Activated CD4-positive, alpha-beta T cell treated with anti-CD3 and anti-CD28 coated beads for 48 hours (primary cell): ENCODE measurements at regions not wholly inside any gene's neighbourhood (a gene's known extent, or its start where the extent isn't known, plus 50 kb on each side); places are given as distances from the start of the nearest gene placed in this dataset.

Experiments
- DNase-seq: peaks from one replicate; pipeline ENCODE4 v3.0.0-alpha.2; 2020

DNA sequence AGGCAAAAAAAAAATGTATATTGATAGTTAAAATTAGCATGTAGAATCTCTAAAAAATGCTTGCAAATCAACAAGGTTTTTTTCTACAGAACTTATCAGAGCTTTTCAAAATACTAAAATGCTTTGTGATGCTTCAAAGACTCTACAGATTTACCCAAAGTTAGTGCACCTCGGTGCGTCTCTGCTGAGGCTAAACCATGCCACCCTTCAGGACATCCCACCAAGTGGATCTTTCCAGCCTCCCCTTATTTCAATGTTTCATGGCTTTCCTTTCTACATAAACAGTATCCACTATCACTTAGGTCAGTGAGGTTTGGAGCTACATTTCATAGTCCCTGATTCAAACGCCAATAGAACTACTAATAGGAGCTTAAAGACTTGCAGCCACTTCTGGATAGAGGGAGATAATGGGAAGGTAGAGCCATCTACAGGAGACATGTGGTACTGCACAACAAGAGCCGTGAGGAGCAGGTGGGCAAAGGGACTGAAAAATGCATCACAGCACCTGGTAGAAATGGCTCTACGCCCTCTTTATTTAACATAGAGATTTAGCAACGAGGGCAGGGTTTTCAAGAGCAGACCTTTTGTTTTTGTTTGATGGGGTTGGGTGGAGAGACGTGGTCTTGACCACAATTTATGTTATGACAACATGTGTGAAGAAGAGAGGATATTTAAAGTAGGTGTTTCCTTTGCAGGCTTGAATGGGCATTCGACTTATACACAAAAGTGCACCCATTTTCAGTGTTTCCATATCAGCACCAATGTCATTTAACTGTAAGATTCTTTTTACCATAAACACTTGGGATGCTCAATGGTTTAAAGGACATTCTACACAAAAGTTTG, 56.1 kb upstream of the SLC35G4 start:
- peak; percentile 36 for DNase-seq

DNA sequence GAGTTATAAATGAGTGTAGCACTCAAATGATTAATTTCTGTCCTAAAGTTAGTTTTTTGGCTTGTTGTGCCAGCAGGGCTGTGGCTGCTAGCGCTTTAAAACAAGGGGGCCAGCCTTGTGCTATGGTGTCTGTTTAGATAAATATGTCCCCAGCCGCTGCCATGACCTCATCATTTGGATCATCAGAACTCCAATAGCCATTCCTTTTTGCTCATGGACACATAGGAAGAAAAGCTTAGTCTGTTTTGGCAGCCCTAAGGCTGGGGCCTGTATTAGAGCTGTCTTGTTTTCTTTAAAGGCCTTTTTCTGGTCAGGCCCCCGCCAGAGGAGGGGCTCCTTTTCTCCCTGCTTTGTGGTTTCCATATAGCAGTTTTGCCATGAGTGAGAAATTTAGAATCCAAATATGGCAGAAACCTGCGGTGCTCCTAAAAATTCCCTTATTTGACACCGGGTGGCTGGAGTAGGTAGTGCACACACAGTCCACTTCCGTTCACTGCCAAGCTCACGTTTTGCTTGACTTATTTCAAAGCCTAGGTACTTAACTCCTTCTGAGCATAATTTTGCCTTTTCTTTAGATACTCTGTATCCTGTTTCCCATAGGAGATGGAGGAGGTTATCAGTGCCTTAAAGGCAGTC, 60.4 kb upstream of the SLC35G4 start:
- no peak for DNase-seq

DNA sequence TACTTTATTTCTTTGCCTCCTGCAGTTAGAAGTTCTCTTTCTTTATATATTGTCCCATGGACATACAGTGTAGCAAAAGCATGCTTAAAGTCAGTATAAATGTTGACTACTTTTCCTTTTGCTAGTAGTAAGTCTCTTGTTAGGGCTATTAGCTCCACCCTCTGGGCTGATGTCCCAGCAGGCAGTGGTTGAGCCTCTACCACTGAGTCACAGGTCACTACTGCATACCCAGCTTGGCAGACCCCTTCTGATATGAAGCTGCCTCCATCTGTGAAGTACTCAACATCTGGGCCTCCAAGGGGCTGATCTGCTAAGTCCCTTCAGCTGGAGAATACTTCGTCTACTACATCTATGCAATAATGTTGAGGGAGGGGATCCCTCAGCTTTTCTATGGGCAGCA, 61.0 kb upstream of the SLC35G4 start:
- no peak for DNase-seq

DNA sequence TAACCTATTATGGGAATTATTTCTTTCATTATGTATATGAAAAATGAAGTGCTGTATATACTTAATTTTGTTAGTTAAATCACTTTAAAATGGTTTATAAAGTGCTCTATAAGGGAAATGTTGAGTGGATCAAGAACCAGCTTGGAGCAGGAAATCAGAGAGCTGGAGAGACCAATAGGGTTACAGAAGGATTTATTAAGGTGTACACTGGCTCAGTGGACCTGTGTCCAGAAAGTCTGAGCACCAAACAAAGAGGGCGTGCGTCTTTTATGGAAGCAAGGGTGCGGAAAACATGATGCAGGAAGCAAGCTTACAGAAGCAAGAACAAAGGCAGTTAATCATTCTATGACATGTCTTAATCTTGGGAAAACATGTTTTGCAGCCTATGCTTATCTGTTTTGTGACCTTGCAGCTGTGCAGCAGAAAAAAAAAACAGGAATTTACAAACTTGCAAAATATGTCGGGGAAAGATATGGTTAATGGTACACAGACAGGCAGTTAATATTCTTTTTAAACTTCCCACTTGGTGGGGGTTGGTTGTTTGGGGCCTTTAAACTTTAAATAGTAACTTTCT, 65.2 kb upstream of the SLC35G4 start:
- DNase-seq, result no peak

DNA sequence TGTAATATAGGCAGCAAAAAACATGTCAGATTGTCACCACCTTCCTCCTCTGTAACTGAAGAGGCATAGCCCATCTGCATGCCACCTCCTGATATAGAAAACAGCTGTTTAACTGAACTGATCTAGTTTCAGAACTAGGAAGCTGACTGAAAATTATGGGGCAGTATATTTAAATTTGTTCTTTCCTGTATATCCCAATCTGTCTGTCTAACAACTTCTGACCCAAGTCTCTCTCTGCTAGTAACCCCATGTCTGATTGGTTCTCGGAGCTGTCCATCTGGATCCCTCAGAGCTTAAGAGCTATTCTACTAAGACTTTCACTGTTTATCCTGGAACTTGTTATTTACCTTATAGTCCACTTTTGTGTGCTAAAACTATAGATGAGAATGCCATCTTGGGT, 68.2 kb upstream of the SLC35G4 start:
- no peak for DNase-seq

DNA sequence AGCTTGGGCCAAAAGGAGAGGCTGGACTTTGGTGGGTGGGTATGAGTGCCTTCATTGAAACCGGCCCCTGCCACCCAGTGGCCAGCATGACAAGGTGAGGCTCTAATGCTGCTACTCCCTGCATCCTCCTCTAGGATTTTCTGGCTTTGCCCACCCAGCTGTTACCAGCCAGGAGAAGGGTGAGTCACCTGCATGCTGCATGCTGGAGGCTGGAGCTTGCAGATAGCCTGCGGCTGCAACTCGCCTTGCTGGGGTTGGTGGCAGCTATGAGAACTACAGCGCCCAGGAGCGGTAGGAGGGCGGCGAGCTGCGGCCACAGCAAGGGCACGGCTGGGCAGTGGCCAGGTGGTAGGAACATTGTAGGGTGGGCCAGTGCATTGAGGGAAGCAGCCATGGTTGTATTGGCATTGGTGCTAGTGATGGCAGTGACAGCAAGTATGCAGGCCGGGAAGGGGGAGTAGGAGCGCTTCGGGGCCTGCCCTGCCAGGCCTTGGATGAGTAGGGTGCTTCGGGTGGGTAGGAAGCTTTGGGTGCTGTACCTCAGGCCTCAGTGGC, 75.4 kb upstream of the SLC35G4 start:
- no peak for DNase-seq

DNA sequence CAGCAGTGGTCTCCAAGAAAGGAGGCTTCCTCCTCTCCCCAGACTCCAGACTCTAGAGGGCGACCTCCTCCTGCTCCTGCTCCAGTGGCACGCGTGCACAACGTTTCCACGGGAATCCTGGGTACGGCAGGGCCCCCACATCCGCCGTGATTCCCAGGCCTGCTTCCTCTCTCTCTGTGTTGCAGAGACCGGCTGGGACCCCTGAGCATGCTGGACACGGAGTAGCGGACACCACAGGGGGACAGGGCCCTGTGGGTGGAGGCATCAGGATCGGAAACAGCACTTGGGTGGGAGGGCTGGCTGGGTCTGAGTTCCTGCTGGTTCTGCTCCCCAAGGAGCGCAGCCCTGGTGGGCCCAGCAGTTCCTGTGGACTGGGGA, 75.9 kb upstream of the SLC35G4 start:
- DNase-seq, result no peak

DNA sequence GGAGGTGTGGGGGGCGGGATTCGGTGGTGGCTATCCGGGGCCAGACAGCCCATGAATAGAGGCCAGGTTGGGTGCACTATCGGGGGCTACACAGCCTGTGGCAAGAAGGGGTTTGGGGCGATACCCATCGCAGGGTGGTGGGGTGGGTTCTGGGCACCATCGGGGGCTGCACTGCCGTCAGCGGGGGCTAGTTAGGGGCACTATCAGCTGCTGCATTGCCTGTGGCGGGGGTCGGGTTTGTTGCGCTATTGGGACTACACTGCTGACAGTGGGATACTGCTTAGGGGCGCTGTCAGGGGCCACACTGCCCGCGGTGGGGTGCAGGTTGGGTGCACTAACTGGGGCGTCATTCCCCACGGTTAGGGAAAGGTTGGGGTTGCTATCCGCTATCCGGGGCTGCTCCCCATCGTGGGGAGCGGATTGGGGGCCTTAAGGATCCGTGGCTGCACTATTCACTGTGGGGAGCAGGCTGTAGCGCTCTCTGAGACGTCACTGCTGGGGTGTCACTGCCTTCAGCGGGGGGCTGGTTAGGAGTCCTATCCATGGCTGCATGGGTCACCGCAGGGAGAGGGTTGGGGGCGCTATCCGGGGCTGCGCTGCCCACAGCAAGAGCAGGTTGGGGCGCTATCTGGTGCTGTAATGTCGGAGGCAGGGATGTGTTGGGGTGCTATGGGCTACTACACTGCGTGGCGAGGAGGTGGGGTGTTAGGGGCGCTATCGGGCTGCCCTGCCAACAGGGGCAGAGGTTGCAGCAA, 76.5 kb upstream of the SLC35G4 start:
- DNase-seq, result no peak

DNA sequence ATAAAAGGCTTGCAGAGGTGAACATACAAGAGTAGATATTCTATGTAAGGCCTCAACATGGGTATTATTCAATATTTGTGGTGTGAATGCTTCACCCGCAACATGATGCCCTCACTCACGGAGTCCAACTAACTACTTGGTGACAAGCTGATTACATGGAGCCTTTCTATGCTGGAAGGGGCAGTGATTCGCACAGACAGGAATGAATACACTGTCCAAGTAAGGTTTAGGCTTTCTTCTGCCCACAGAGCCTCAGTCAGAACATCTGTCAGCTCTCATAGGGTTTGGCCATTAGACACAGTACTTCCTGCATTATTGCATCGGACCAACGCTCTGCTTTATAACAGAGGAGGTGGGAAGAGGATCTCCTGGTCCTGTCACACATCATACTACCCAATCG, 80.3 kb upstream of the SLC35G4 start:
- no peak for DNase-seq

DNA sequence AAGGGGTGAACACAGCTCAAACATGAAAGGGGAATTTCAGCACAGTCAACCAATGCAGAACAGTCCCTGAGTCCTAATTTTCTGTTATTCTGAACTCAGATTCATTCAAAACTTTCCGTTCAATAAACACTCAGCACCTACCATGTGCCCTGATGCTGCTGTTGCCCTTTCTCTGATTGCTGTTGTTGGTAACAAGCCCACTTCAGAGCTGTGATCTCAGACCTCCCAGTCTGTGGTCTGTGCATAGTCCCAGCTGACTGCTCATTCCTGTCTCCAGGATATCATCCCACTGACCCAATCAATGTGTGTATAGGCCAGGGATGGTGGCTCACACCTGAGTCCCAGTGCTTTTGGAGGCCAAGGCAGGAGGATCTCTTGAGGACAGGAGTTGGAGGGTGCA, 82.7 kb upstream of the SLC35G4 start:
- DNase-seq, result no peak

DNA sequence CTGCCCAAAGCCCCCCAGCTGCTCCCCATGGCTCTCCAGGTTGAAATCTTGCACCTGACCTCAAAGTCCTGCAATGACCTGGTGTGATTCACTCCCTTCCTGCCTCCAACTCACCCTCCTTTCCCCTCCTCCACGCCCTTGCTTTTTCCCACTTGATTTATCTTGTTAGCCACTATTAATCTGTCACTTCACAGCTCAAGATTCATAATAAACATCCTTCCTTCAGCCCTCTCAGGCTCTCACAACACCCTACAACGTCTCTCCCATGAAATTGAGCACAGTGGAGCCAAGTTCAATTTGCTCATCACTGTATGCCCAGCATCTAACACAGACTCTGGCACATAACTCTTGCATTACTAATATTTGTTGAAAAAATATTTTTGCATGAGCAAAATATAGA, 85.6 kb upstream of the SLC35G4 start:
- no peak for DNase-seq

DNA sequence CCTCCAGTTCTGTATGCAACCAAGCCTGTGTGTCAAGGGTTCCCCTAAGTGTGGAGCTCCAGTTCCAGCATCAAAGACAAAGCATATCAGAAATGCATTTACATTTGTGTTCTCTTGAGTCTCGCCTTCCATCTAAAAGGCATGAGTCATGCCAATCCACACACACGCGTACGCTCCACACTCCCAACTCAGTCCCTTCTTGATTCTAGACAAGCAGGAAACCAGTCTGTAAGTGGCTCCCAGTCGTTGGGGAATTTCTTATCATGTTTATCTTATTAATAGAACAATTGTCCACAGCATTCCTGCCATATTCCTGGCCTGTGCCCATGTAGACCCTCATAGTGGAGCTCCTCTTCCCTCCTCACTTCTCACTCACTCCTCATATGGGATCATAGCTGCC, 86.4 kb upstream of the SLC35G4 start:
- DNase-seq, result no peak

DNA sequence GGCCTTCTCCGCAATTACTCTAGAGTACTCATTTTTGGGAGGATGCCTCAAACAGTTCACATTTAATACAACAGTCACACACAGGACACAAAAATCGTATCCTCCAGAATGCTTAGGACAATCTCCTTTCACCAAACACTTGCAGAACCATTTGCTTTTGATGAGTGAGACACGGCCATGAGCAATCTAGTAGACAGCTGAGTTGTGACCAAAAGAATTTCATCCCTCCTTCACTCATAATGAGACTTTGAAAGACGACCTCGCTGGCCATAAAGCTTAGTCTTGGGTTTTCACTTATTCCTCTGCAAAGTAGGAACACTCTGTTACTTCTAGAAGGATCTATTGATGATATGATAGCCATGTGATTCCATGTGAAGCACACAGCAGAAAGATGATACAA, 87.5 kb upstream of the SLC35G4 start:
- DNase-seq, result no peak

DNA sequence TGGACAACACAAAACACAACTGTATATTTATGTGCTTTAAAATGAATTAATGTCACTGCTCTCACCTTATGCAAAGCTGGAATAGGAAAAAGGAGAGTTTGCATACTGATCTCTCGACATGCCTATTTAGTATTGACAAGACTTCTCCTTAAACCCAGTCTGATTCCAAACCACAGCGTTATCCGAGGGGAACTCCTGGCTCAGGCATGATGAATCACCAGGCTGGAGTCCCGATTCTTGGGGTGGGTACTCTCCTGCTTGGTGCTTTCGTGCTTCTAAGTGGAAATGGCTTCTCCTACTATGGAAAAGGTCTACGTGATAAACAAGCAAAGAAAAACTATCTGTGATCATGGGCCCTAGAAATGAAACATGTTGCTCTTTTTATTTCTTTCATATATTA, 88.9 kb upstream of the SLC35G4 start:
- no peak for DNase-seq

DNA sequence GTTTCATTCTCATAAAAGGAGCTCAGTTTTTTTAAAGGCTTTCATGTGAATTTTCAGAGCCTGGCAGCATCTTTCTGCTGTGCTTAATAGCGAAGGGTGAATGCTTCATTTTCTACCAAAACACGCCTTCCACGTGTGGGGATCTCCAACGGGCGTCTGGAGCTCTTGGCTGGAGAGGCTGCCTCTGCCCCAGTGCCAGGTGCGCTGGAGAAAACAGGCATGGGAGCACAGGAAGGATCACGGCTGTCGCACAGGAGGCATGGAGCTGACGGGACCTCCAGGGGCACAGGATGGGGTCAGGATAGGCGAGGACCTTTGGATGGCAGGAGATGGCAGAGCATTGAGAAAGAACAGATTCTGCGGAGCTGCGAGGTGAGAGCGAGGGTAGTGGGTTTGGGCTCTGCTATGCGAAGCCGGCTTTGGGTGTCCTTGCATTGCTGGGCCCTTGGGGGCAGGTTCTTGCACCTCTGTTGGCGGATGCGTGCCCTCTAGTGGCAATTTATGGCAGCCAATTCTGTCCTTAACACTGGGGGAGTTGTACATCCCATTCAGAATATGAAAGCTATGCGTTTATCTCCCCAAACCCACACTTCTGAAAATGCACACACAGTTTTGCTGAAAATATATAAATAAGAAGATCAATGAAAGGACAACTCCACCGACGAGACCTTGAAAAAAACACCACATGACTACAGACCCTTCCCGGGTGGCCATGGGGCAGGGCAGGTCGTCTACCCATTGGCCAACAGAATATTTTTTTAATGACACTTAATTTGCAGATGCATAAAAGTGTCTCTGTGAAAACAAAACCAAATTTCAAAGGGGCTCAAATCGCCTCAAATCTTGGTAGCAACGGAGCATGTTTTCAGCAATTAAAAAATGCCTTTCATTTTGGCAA, 90.4 kb upstream of the SLC35G4 start:
- peak; percentile 69 for DNase-seq

DNA sequence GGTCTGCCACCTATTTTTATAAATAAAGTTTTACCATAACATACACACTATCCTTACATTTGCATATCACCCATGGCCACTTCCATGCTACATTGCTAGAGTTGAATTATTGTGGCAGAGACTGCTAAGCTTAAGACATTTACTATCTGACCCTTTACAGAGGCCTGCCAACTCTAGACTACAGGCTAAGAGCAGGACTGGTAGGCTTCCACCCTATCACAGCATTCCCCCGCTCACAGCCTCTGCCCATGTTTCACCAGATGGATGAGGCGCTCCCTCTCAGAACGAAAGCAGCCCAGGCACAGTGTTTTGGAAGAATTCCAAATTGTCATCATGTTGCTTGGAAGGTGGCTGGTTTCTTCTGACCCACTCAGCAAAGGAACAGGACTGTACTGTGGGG, 91.7 kb upstream of the SLC35G4 start:
- DNase-seq, result no peak

DNA sequence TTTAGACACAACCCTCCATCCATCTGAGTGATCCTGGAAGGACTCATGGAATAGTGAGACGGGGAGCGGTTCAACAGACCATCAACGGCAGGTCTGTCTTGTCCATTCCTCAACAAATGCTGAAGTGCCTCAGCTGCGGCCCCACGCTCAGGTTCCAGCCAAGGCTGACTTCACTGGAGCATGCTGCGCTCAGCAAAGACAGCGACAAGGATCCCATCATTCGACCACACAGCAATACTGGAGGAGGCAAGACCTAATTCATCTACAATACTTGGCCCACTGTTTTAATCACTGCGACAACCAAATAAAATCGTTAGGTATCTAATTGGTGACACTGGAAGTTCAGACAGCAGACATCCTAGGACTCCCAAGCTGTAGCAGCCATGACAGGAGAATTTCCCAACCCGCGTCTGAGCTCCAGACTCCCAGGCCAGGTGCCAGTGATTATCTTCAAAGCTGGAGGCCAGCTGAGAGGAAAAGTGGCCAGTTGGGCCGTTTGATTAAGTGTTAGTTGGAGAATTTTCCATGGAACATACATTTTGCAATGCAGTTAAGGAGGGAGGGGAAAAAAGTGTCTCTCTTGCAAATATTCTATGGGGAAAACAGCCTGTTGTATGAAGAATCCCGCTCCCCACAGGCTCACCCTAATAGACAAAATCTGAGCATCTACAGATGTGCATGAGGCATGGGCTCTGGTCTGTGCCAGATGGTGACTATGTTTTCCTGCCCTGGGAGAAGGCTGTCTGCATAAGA, 92.5 kb upstream of the SLC35G4 start:
- DNase-seq, result no peak

DNA sequence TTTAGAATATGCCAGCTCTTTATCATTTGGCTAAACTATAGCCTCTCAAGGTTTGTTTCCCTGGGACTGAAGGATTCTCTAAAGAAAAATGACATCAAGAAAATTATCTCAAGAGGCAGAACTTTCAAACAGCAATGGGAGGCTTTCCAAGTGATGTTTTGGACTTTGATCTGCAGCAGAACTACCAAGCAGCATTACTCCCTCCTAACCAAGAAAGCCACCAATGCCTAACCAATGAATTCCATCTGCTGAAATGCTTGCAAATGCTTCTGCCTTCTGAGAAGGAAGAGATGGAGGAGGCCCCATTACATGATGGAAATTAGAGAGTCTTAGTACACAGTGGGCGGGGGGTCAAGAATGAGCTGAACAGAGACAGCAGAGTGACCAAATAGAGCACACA, 95.1 kb upstream of the SLC35G4 start:
- no peak for DNase-seq

DNA sequence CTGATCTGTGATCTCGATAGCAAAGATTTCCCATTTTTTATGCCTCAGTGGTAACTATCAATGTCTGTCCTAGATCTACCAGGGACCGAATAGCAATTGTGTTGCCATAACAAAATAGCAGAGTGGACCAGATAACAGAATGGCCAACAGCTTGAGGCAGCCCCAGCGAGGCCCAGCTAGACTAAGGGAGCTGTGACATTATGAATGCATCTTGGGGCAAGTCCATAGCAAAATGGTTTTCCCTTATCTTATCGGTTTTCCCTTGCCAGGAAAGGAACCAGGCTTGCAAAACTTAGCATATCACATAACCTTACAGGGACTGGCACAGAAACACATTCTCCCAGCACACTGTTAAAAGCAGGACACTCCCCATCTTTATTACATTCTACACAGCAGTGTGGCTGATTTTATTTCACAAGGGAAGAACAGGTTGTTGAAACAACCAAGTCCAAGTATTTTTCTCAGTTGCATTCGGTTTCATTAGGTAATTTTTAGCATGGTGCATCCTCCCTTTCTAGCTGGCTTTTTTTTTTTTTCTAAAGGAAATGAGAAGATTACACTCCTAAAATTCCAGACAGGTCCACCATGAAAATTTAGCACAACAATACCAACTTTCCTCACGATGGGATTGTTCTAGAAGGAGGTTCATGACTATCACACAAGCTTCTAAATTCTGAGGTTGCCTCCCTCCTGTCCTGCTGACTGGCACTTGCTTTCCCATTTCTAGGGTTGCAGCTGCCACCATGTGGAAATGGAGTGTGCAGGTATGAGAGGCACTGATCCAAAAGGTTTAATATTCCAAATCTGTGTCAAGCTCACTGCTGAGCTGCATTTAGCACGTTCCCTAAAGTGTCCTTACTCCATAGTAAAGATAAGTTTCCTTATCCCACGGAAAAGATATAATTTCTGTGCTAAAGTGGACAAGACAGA, 97.0 kb upstream of the SLC35G4 start:
- no peak for DNase-seq

DNA sequence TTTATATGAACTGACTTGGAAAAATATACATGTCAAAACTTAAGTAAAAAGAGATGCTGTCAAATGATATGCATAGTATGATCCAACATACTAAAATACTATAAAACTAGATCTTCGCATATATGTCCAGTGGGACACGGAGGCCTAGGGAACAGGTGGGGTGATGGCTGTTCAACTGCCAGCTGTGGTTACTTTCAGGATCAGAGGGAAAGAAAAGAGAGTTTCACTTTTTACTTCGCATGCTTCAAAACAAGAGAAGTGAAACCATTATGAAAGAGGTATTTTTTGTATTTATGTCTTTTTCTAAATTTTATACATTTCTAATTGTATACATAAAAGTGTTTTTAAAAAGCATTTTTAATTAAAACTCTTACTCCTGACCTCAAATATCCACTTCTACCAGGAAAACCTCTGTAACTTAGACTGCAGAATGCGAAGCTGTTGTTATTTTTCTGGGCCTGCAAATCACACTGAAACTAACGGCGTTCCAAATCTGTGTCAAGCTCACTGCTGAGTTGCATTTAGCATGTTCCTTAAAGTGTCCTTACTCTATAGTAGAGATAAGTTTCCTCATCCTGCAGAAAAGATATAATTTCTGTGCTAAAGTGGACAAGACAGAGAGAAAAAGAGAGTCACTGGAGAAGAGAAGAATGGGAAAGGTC, 97.8 kb upstream of the SLC35G4 start:
- DNase-seq, result no peak
